HG03571 (cell line): ENCODE measurements at regions not wholly inside any gene's neighbourhood (a gene's known extent, or its start where the extent isn't known, plus 50 kb on each side); places are given as distances from the start of the nearest gene placed in this dataset.
"Not testable (repeated sequence)": the region's sequence is repeated elsewhere in the genome, so short reads cannot be mapped to it uniquely, and the experiment has no call there.

Experiments
- ATAC-seq: cut with Tn5 transposase; IDR thresholded peaks from one replicate; pipeline ENCODE4 v1.9.1; 2021; ENCODE audit not compliant: unreplicated experiment

DNA sequence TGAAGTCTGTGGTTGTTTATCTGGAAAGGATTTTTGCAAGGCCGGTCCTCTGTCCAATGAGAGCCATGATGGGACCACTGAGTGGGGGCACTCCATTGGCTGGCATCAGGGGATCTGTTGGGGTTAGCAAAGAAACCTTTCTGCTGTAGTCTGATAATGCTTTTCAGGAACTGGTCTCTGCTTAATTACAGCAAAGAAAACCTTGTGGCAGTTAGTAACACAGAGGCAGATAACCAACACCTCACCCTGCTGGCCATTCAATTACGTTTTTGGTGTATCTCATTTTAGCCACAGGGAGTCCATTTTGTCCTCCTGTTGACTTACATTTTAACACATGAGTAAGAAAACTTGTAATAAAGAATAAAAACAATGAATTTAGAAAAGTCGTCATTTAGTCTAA is 629.3 kb upstream of the MDGA2 start:
- ATAC-seq, result no peak

DNA sequence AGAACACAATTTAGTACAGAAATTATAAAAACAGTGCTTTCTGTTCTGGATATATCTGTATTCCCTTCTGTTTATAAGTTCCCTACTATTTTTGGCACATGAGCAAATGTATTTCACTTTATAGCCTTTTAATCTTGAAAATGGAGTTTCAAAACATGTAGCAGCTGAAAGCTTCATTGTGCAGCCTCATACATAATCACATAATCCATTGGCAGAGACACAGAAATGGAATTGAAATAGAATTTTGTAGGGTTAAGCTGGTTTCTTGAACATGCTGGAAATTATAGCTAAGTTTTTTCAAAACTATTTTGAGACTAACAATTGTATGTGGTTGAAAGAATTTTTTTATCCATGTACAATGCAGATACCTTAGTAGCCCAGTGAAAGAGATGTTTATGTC is 614.3 kb upstream of the MDGA2 start:
- ATAC-seq, result no peak

DNA sequence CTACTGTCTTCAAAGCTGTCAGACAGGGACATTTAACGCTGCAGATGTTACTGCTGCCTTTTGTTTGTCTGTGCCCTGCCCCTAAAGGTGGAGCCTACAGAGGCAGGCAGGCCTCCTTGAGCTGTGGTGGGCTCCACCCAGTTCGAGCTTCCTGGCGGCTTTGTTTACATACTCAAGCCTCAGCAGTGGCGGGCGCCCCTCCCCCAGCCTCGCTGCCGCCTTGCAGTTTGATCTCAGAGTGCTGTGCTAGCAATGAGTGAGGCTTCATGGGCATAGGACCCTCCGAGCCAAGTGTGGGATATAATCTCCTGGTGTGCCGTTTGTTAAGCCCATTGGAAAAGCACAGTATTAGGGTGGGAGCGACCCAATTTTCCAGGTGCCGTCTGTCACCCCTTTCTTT is 609.8 kb upstream of the MDGA2 start:
- ATAC-seq, result not testable (repeated sequence)

DNA sequence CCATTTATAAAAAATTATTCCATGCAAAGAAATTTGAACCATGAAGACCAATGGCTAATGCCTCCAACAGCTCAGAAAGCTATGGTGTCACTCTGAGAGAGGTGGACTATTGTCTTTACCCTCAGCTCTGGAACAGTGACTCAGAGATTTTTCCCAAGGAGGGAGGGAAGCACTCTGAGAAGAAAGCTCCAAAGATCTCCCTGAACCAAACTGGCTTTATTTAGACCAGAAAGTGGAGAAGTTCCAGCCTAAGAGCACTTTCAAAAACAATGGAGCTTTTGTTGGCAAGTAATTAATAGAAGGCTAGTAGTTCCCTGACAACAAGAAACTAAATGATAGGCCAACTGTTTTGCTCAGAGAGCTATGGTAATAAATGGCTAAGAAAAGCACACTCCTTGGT is 599.9 kb upstream of the MDGA2 start:
- no peak for ATAC-seq

DNA sequence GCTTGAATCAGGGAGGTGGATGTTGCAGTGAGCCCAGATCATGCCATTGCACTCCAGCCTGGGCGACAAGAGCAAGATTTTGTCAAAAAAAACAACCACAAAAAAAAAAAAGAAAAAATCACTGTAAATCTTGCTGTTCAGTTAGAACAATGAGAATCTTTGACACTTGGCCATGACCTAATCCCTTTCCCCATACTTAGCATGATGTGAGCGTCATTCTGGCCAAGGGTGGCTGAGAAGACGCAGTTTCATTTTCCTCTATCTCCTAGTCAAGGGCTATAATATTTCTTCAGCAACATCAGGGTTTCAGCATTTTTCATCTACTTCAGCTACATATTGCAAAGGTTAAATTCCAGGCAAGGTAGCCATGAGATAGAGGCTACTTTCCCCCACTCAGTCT is 599.4 kb upstream of the MDGA2 start:
- ATAC-seq, result no peak

DNA sequence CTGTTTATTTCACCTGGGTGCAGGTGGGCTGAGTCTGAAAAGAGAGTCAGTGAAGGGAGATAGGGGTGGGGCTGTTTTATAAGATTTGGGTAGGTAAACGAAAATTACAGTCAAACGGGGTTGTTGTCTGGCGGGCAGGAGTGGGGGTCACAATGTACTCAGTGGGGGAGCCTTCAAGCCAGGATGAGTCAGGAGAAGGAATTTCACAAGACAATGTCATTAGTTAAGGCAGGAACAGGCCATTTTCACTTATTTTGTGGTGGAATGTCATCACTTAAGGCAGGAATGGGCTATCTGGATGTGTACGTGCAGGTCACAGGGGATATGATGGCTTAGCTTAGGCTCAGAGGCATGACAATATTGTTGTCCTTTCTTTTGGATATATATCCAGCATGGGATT is 592.5 kb upstream of the MDGA2 start:
- ATAC-seq, result not testable (repeated sequence)

DNA sequence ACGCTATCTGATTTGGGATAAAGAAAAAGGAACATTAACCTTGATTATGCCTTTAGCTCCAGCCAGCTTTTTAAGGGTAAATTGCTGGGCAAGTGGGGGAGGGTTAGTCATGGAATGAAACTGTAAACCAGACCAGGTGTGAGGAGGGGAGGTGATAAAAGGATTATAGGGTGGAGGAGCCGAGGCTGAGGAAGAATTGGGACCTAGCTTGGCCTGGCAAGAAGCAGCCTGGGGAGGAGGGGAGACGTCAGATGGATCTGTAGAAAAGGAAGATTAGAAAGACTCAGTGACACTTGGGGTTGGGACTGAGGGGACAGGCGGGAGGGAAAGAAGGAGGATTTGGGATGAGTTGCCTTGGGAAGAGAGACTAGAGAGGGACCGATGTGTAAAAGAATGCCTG is 590.8 kb upstream of the MDGA2 start:
- not testable (repeated sequence) for ATAC-seq

DNA sequence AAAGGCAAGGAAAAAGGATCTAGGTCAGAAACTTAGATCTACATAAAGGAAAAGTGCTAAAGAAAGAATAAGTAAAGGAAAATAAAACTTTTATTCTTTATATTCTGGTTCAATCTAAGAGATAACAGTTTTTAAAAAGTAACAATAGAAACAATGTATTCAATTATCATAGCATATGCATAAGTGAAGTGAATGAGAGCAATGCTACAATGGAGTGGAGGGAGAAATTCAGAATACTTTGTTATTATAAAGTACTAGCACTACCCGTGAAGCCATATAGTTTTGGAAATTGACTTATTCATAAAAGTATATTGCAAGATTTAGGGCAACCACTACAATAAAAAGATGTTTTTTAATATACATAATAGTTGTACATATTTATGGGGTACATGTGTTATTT is 586.0 kb upstream of the MDGA2 start:
- ATAC-seq, result no peak

DNA sequence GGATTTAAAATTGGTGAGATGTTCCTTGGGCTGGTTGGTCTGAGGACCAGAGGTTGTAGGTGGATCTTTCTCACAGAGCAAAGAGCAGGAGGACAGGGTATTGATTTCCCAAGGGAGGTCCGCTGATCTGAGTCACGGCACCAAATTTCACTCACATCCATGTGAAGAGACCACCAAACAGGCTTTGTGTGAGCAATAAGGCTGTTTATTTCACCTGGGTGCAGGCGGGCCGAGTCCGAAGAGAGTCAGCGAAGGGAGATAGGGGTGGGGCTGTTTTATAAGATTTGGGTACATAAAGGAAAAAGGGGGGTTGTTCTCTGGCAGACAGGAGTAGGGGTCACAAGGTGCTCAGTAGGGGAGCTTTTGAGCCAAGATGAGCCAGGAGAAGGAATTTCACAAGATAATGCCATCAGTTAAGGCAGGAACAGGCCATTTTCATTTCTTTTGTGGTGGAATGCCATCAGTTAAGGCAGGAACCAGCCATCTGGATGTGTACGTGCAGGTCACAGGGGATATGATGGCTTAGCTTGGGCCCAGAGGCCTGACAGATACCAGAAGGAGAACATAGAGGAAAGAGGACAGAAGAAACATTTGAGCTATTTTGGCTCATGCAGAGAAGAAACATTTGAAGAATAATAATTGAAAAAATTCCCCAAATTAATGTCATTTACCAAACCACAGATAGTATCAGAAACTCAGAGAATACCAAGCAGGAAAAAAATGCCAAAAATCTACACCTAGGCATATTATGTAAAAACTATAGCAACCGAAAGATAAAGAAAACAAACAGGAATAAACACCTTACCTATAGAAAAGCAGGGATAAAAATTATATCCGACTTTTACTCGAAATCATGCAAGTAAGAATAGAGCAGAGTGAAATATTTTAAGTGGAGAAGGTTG is 585.2 kb upstream of the MDGA2 start:
- ATAC-seq, result not testable (repeated sequence)

DNA sequence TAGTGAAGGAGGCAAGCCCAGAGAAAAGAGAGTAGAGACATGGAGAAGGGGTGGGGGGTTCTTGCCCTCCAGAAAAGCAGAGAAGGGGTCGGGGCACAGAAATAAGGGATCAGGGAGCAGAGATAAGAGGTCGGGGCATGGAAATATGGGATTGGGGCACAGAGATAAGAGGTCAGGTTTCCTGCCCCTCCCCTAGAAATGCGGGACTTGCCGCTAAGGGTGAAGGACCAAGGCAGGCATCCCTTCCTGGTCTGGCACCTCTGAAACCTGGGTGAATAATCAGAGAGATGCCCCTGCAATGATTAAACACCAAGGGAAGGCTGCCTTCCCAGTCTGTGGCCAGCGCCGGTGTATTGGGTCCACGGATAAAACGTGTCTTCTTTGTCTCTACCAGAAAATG is 584.5 kb upstream of the MDGA2 start:
- ATAC-seq, result not testable (repeated sequence)

DNA sequence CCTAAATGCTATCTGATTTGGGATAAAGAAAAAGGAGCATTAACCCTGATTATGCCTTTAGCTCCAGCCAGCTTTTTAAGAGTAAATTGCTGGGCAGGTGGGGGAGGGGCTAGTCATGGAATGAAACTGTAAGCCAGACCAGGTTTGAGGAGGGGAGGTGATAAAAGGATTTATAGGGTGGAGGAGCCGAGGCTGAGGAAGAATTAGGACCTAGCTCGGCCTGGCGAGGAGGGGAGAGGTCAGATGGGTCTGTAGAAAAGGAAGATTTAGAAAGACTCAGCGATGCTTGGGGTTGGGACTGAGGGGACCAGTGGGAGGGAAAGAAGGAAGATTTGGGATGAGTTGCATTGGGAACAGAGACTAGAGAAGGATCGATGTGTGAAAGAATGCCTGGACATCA is 583.8 kb upstream of the MDGA2 start:
- ATAC-seq, result not testable (repeated sequence)

DNA sequence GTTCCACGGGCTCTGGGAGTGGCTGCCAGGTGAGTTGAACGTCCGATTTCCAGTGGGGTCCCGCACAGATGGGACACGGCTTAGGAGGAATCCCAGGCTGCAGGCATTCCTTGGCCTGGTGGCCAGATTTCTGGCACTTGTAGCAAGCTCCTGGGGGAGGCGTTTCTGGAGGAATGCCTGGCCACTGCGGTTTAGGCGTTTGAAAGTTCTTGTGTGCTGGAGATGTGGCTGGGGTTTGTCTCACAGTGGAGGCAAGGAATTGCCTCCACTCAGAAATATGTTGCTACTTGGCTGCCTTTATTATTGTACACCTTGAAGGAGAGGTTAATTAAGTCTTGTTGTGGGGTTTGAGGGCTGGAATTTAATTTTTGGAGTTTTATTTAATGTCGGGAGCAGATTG is 583.3 kb upstream of the MDGA2 start:
- not testable (repeated sequence) for ATAC-seq

DNA sequence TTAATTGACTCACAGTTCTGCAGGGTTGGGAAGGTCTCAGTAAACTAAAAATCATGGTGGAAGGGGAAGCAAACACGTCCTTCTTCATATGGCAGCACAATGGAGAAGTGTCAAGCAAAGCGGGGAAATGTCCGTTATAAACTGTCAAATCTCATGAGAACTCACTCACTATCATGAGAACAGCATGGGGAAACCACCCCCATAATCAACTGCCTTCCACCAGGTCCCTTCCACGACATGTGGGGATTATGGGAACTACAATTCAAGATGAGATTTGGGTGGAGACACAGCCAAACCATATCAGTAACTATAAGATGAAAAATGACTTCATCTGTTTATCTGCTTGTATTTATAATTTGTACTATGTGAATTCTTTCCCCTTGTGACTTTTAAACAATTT is 577.6 kb upstream of the MDGA2 start:
- ATAC-seq, result no peak

DNA sequence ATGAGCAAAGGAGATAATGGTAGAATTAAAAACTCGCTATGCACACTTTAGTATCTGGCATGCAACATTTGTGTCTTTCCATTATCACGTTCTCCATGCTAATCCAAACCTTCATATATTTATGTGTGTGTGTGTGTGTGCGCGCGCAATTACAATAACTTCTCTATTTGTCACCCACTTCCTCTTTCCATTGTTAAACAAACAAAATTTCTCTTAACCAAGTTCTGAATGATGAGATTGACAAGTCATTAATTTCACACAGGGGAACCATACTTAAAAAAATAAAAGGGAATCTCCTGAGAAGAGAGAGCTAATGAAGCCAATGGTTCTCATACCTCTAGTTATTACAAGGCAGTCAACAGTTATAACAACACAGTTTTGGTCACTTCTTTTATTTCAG is 575.9 kb upstream of the MDGA2 start:
- ATAC-seq, result no peak

DNA sequence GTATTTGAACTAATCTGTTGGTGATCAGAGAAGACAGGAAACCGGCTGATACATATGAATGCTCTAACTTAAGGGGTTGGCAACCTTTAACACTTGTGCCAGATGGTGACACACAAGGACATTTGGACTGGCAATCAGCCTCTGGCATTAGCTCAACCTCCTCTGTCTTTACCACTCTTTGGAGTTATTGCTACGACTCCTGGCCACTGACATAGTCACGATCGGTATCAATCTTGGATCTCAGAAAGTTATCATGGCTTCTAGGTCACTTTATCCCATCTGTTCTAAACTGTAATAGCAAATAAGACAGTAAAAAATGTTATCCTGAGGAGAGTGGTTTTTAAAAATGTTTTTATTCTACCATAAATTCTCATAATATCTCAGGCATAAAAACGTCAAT is 575.2 kb upstream of the MDGA2 start:
- ATAC-seq, result no peak

DNA sequence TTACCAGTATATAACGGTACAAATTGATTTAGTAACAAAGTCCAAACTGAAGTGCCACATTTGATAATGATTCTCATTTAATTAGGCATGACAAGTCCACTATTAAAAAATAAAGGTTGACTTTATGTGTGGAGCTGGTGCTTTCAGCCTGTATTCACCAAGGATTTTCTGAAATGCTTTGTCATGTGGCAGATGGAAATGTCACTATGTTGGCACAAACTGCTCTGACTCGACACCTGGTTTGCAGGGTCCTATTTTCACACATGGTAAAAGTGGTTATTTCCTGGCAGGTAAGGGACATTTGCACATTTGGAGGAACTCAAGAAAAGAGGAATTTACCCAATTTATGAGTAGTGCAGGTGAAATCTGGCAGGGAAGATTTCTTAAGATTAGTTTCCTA is 572.6 kb upstream of the MDGA2 start:
- no peak for ATAC-seq

DNA sequence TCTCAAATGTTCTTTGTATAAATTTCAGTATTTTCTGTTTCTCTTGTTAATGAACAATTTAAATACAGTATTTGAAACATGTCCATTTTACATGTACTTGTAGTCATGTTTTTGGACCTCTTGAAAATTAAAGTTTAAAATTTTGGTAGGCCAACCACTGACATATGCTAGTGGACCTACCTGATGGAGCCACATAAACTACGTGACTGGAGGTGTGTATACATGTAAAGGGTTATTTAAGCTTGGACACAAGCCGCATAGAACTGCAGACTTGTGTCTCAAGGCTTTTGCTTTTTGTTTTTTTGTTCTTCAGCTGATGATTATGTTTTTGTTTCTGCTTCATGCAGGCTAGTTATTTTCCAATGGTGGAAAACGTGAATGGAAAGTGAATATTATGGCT is 568.5 kb upstream of the MDGA2 start:
- ATAC-seq, result no peak

DNA sequence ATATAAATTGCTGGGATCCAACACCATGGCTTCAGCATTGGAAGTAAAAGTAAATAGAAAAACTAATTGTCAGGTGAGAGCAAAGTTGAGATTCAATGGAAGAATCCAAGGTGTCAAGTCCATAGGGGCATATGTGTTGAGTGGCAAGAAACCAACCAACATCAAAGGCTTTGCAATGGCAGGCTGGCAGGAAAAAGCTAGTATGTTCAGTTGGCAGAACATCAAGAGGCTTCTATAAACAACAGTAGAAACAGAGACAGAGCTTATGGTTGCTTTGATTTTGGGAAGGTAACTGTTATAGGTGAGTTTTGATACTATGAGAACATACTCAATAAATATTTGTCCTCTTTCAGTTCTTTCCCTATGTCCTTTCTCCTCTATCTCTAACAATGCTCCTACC is 553.7 kb upstream of the MDGA2 start:
- no peak for ATAC-seq

DNA sequence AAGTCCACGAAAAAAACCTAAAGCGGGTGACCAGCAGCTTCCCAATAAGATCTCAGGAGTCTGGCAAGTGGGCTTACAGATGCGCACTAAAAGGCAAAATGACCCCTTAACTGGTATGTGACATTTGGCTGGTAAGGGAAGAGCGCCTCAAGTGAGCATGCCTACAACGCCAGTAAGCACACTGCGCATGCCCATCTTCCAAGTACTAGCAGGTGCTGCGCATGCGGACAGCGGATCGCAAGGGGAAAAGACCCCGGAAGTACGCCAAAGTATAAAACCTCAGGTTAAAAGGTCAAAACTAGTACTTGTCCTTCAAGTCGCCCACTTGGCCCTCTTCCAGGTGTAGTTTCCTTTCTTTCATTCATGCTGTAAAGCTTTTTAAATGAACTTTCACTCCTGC is 518.5 kb upstream of the MDGA2 start:
- ATAC-seq, result no peak

DNA sequence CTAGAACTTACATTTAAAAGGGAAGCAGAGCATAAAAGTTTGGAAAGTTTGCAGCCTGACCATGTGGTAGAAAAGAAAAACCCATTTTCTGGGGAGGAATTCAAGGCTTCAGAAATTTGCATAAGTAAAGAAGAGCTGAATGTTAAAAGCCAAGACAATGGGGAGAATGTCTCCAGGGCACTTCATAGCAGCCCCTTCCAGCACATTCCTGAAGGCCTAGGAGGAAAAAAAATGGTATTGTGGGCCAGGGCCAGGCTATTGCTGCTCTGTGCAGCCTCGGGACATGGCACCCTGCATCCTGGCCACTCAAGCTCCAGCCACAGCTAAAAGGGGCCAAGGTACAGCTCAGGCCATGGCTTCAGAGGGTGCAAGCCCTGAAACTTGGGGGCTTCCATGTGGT is 474.2 kb upstream of the MDGA2 start:
- not testable (repeated sequence) for ATAC-seq

DNA sequence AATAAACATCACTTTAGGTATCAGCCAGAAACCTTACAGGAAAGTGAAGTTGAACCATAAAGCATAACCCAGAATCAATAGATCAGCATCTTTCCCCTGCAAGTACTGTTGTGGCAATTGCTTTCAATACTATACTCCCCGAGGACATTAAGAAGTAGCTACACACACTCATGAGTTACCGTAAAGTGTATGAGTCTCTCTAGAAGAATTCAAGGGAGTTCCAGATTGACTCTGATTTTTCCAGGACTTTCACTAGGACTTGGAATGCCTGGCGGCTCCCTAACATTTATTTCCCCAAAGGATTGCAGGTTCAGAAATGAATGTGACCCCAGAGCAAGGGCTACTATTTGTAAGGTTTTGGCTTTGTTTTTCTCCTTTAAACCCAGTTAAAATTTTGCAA is 465.4 kb upstream of the MDGA2 start:
- ATAC-seq, result no peak

DNA sequence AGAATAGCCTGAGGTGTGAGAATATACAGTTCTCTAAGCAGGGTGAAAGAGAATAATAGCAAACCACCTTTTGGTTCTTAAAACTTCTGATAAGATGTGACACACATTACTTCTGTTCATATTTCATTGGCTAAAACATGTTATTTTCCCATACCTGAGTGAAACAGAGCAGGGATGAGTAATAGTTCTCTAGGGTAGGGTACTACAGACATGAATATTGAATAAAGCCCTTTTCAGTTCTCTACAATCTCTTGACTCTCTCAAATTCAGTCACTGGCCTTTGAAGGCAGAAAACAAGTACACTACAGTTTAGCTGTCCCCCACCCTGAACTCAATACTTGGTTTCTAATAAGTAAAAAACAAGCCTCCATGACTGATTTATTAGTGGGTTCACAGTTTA is 454.1 kb upstream of the MDGA2 start:
- no peak for ATAC-seq

DNA sequence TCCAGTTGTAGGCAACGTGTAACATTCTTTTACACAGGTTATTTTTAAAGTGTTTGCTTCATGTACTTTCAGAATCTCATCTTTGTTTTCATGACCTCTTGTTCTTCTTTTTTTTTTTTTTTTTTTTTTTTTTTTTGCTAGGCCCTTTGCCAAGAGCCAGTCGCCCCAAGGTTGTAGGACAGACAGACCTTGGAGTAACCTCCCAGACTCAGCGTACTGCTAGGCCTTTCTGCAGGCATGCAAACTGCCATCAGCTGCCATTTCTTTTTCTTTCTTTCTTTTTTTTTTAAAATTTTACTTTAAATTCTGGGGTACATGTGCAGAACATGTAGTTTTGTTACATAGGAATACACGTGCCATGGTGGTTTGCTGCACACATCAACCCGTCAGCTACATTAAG is 452.3 kb upstream of the MDGA2 start:
- no peak for ATAC-seq
